Gastroesophageal sphincter (tissue), 4 donors: ENCODE measurements at regions not wholly inside any gene's neighbourhood (a gene's known extent, or its start where the extent isn't known, plus 50 kb on each side); places are given as distances from the start of the nearest gene placed in this dataset.

Experiments
- ATAC-seq: fragments of 150-250 bp; one replicate; pipeline ENCODE4 v1.9.1; 2016; ENCODE audit warnings: mild to moderate bottlenecking, moderate library complexity
- H3K27ac ChIP-seq, 4 donors: fragments of 200-600 bp; sonication (generic) in 3 of 4; 1 replicate in 3 of 4; 2 replicates in 1 of 4; pipeline ENCODE4 v1.5.1; 2016 to 2019
- H3K27me3 ChIP-seq: fragments of 200-600 bp; sonication (generic); one replicate; pipeline ENCODE4 v1.5.1; 2019
- H3K36me3 ChIP-seq, 2 donors: fragments of 200-600 bp; sonication (generic); one replicate each; pipeline ENCODE4 v1.5.1; 2019; ENCODE audit warnings: control low read depth in 1 of 2
- H3K4me1 ChIP-seq, 3 donors: fragments of 200-600 bp; sonication (generic); 1 replicate in 2 of 3; 2 replicates in 1 of 3; pipeline ENCODE4 v1.5.1; 2016 to 2019; ENCODE audit warnings: control low read depth in 2 of 3
- H3K4me3 ChIP-seq, 2 donors: fragments of 200-600 bp; sonication (generic); one replicate each; pipeline ENCODE4 v1.5.1; 2019; ENCODE audit warnings: mild to moderate bottlenecking in 1 of 2, moderate library complexity in 1 of 2
- H3K9me3 ChIP-seq, 3 donors: fragments of 200-600 bp; sonication (generic); one replicate each; pipeline ENCODE4 v1.5.1; 2017 to 2019; ENCODE audit warnings: control low read depth in 2 of 3
- CTCF ChIP-seq, 4 experiments: fragments of 200-600 bp in 2 of 4; fragments of 450-650 bp in 2 of 4; sonication (generic) in 1 of 4; IDR thresholded peaks; one replicate each; pipeline ENCODE4 v1.5.1; 2017 to 2019; ENCODE audit warnings: antibody characterized with exemption in 4 of 4, mild to moderate bottlenecking in 2 of 4, moderate library complexity in 2 of 4
- EP300 ChIP-seq: sonication (generic); formaldehyde crosslinking; IDR thresholded peaks from one replicate; pipeline ENCODE4 v1.6.1; 2017; ENCODE audit warnings: antibody characterized with exemption, mild to moderate bottlenecking
- POLR2A ChIP-seq, 2 donors: fragments of 450-650 bp; IDR thresholded peaks; one replicate each; pipeline ENCODE4 v1.6.1; 2017; ENCODE audit warnings: antibody characterized with exemption in 2 of 2, mild to moderate bottlenecking in 2 of 2, moderate library complexity in 1 of 2
- POLR2AphosphoS5 ChIP-seq: sonication (generic); formaldehyde crosslinking; IDR thresholded peaks from one replicate; pipeline ENCODE4 v1.6.1; 2017; ENCODE audit warnings: antibody characterized with exemption
- WGBS, 2 donors: methylation state at CpG; one replicate each; pipeline ENCODE4 v1.1.5; 2018; ENCODE audit warnings: low coverage in 1 of 2; 5-methylcytosine and 5-hydroxymethylcytosine counted together

DNA sequence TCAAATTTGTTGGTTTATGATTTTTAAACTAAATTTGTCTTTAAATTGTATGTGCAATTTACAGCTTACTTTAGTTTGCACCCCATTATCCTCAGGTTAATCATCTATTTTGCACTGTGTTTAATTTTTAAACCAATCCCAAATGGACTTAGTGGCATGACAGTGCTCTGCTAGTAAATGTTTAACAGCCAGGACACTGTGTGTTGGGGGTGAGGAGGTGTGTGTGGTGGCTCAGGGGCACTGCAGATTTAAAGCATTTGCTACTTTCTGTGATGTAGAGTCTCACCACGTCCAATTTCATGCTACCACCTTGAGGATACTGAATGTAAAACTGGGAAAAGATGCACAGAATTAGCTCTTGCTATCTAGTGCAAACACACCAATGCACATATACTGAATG lies 225.7 kb downstream of the HAO1 start:
- no peaks in the 10 kb centered on the region for H3K36me3 ChIP-seq
- no peak for ATAC-seq
- WGBS, 2 donors = 63% methylated on average over 1 of the region's 1 CpG; no CpG with 5 or more reads in 1 of the 2 donors
- no peak for TF ChIP-seq POLR2AphosphoS5
- TF ChIP-seq CTCF (IDR thresholded peaks at IDR 0.05) = no peak
- no peak for TF ChIP-seq POLR2A (IDR thresholded peaks at IDR 0.05)
- TF ChIP-seq EP300 = no peak
- H3K9me3 ChIP-seq = no peaks in the 10 kb centered on the region
- H3K27me3 ChIP-seq = no peaks in the 10 kb centered on the region
- H3K4me3 ChIP-seq = no peak overlapping the region
- no peaks in the 10 kb centered on the region for H3K4me1 ChIP-seq
- H3K27ac ChIP-seq = no peak overlapping the region

DNA sequence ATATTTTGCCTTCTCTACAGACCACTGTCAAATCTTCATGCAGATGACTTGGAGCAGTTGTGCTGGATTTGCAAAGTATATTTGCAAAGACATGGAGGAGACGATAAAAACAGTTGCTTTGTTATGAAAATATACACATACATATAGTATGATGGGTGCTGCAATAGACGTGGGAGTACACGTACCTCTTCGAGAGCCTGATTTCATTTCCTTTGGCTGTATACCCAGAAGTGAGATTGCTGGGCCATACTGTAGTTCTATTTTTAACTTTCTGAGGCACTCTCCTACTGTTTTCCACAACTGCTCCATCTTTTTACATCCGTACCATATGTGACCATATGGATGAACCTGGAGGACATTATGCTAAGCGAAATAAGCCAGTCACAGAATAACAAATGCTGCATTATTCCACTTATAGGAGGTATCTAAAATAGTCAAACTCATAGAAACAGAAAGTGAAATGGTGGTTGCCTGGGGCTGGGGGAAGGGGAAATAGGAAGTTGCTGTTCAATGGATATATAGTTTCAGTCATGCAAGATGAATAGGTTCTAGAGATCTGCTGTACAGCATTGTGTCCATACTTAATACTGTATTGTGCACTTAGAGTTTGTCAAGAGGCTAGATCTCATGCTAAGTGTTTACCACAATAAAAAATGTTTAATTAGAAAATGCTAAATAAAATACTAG lies 223.8 kb downstream of the HAO1 start:
- Histone ChIP-seq H3K9me3 (no peaks in the 10 kb centered on the region), H3K4me1 (no peaks in the 10 kb centered on the region), H3K27ac (no peak overlapping the region), H3K4me3 (no peak overlapping the region), H3K36me3 (no peaks in the 10 kb centered on the region), H3K27me3 (no peaks in the 10 kb centered on the region)
- 59 to 64% methylated on average over 6 of the region's 6 CpGs for WGBS, 2 donors
- ATAC-seq = no peak
- no peak for TF ChIP-seq EP300
- TF ChIP-seq CTCF (IDR thresholded peaks at IDR 0.05) = no peak
- TF ChIP-seq POLR2AphosphoS5 = no peak
- TF ChIP-seq POLR2A (IDR thresholded peaks at IDR 0.05) = no peak

DNA sequence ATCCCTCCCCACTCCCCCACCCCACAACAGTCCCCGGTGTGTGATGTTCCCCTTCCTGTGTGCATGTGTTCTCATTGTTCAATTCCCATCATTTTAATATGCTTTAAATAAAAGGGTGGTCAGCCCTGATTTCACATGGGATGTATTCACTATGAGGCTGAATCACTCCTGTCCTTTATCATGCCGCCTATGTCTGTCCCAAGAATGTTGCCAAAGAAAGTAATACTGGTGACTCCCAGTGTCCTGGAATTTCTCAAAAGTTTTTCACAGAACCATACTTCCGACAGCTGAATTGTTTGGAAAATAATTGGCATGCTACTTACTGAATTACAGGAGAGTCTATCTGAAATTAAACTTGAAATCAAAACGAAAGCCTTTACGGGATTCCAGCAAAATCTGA lies 217.7 kb downstream of the HAO1 start:
- H3K36me3 ChIP-seq = no peaks in the 10 kb centered on the region
- no peak for ATAC-seq
- H3K27ac ChIP-seq = no peak overlapping the region
- TF ChIP-seq POLR2AphosphoS5 (no peak), EP300 (no peak), POLR2A (IDR thresholded peaks at IDR 0.05) (no peak), CTCF (IDR thresholded peaks at IDR 0.05) (no peak)
- no peaks in the 10 kb centered on the region for H3K4me1 ChIP-seq
- no peak overlapping the region for H3K4me3 ChIP-seq
- WGBS, 2 donors = 45 to 57% methylated on average over 5 of the region's 5 CpGs
- no peaks in the 10 kb centered on the region for H3K9me3 ChIP-seq
- no peaks in the 10 kb centered on the region for H3K27me3 ChIP-seq

GRCh38 chr20:7723284-7723683 lies 217.0 kb downstream of the HAO1 start:
- no peak for ATAC-seq
- no peaks in the 10 kb centered on the region for H3K4me1 ChIP-seq
- TF ChIP-seq POLR2AphosphoS5 = no peak
- no peak for TF ChIP-seq POLR2A (IDR thresholded peaks at IDR 0.05)
- TF ChIP-seq CTCF (IDR thresholded peaks at IDR 0.05) = no peak
- no peak for TF ChIP-seq EP300
- H3K4me3 ChIP-seq = no peak overlapping the region
- H3K27ac ChIP-seq = no peak overlapping the region
- 13 to 83% methylated on average over 1 of the region's 1 CpG for WGBS, 2 donors
- H3K36me3 ChIP-seq = no peaks in the 10 kb centered on the region
- no peaks in the 10 kb centered on the region for H3K27me3 ChIP-seq
- no peaks in the 10 kb centered on the region for H3K9me3 ChIP-seq

DNA sequence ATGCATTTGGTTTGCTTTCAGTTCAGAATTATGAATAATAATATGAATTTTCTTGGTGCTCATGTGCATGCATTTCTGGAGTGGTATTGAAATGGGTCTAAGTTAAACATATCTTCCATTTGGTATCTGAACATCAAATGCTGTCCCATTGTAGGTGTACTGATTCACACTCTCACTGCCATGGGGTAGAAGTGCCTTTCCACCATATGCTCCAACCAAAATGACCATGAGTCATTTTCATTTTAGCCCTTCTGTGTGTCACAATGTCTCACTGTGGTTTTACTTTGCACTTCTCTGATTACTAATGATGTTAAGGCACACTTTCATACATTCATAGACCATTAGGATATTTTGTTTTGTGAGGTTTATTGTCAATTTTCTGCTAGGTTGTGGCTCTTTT lies 211.9 kb downstream of the HAO1 start:
- Histone ChIP-seq H3K4me1 (no peaks in the 10 kb centered on the region), H3K27me3 (no peaks in the 10 kb centered on the region), H3K9me3 (no peaks in the 10 kb centered on the region), H3K36me3 (no peaks in the 10 kb centered on the region), H3K27ac (no peak overlapping the region), H3K4me3 (no peak overlapping the region)
- ATAC-seq = no peak
- TF ChIP-seq POLR2AphosphoS5 = no peak
- no peak for TF ChIP-seq EP300
- no peak for TF ChIP-seq POLR2A (IDR thresholded peaks at IDR 0.05)
- TF ChIP-seq CTCF (IDR thresholded peaks at IDR 0.05) = no peak
